ENCODE measurements at regions not wholly inside any gene's neighbourhood (a gene's known extent, or its start where the extent isn't known, plus 50 kb on each side); places are given as distances from the start of the nearest gene placed in this dataset.

DNA sequence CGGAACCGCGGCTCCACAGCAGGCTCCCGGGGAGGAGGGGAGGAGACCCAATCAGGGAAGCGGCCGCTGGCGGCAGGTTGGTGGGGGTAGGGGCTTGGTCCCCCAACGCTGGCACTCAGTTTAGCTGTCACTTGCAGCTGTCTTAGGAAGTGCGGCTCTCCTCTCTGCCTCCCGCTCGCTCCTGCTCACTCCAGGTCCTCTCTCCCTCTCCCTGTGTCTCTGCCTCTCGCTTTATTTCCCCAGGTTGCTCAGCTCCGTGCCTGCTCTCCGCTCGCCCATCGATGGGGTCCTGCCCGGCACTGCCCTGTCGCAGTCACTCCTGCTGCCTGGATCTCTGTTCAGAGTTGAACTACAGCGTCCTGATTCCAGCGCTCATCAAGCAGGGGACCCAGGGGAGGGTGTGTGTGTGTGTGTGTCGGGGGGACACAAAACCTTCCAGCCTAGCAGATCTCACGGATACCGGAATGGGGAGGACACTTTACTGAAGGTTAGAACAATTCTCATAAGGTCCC is 145.6 kb downstream of the ENGASE start:
- TF ChIP-seq, protein P1, sequence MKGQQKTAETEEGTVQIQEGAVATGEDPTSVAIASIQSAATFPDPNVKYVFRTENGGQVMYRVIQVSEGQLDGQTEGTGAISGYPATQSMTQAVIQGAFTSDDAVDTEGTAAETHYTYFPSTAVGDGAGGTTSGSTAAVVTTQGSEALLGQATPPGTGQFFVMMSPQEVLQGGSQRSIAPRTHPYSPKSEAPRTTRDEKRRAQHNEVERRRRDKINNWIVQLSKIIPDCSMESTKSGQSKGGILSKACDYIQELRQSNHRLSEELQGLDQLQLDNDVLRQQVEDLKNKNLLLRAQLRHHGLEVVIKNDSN (IDR thresholded peaks at IDR 0.05): no peak
- TF ChIP-seq EP300 (IDR thresholded peaks at IDR 0.05; ENCODE audit: borderline replicate concordance) (no peak), TAF1 (IDR thresholded peaks at IDR 0.05; ENCODE audit: low read depth) (no peak), YY1 (IDR thresholded peaks at IDR 0.05; ENCODE audit: low read depth) (no peak), REST (IDR thresholded peaks at IDR 0.05; ENCODE audit: low read depth) (no peak), TEAD4 (IDR thresholded peaks at IDR 0.05) (no peak), NFIC (IDR thresholded peaks at IDR 0.05) (no peak)
- TF ChIP-seq, protein P2, sequence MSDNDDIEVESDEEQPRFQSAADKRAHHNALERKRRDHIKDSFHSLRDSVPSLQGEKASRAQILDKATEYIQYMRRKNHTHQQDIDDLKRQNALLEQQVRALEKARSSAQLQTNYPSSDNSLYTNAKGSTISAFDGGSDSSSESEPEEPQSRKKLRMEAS (IDR thresholded peaks at IDR 0.05): no peak

- no peak for TF ChIP-seq TAF1 (IDR thresholded peaks at IDR 0.05; ENCODE audit: low read depth)
- no peak for TF ChIP-seq TEAD4 (IDR thresholded peaks at IDR 0.05)
- TF ChIP-seq RAD21 (IDR thresholded peaks at IDR 0.05; ENCODE audit: low read depth): no peak
- TF ChIP-seq FOXM1 (IDR thresholded peaks at IDR 0.05; ENCODE audit: borderline replicate concordance, low read depth): no peak
- TF ChIP-seq REST (IDR thresholded peaks at IDR 0.05; ENCODE audit: low read depth): no peak
- TF ChIP-seq CEBPB (IDR thresholded peaks at IDR 0.05): no peak
- no peak for TF ChIP-seq YY1 (IDR thresholded peaks at IDR 0.05; ENCODE audit: low read depth)
- TF ChIP-seq NFIC (IDR thresholded peaks at IDR 0.05): no peak
- TF ChIP-seq, protein P1 (IDR thresholded peaks at IDR 0.05): no peak
Observed at GRCh38 chr17:79219208-79219935, 144.7 kb downstream of the ENGASE start.

GRCh38 chr17:79218825-79219200 is 144.2 kb downstream of the ENGASE start:
- TF ChIP-seq, protein P2 (IDR thresholded peaks at IDR 0.05): no peak
- TF ChIP-seq CEBPB (IDR thresholded peaks at IDR 0.05) (no peak), TCF12 (IDR thresholded peaks at IDR 0.05; ENCODE audit: low read depth) (no peak), TAF1 (IDR thresholded peaks at IDR 0.05; ENCODE audit: low read depth) (no peak), EP300 (IDR thresholded peaks at IDR 0.05; ENCODE audit: borderline replicate concordance) (no peak), FOXM1 (IDR thresholded peaks at IDR 0.05; ENCODE audit: borderline replicate concordance, low read depth) (no peak), CREB1 (IDR thresholded peaks at IDR 0.05; ENCODE audit: low read depth) (no peak), RAD21 (IDR thresholded peaks at IDR 0.05; ENCODE audit: low read depth) (no peak), YY1 (IDR thresholded peaks at IDR 0.05; ENCODE audit: low read depth) (no peak), ZBTB7A (IDR thresholded peaks at IDR 0.05; ENCODE audit: low read depth) (no peak), NFIC (IDR thresholded peaks at IDR 0.05) (no peak), EGR1 (IDR thresholded peaks at IDR 0.05) (no peak), TEAD4 (IDR thresholded peaks at IDR 0.05) (no peak), REST (IDR thresholded peaks at IDR 0.05; ENCODE audit: low read depth) (no peak)
- TF ChIP-seq, protein P1 (IDR thresholded peaks at IDR 0.05): no peak
